ENCODE measurements at regions not wholly inside any gene's neighbourhood (a gene's known extent, or its start where the extent isn't known, plus 50 kb on each side); places are given as distances from the start of the nearest gene placed in this dataset.

DNA sequence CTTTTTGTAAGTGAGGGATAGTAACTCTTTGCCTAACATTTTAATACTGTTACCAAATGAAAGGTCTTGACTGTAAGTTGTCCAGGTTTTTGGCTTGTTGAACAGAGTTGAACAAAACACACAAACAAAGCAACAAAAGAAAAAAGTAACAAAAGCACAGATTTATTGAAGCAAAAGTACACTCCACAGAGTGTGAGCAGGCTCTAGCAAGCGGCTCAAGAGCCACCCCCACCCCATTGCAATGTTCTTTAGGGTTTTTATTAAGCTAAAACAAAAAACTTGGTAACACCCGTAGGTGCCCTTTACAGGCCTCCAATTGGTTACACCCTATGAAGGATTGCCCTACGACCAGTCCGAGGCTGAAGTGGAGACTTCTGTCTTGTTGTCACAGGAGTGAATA lies 197.4 kb upstream of the MAP3K1 start:
- no peak for DNase-seq

DNA sequence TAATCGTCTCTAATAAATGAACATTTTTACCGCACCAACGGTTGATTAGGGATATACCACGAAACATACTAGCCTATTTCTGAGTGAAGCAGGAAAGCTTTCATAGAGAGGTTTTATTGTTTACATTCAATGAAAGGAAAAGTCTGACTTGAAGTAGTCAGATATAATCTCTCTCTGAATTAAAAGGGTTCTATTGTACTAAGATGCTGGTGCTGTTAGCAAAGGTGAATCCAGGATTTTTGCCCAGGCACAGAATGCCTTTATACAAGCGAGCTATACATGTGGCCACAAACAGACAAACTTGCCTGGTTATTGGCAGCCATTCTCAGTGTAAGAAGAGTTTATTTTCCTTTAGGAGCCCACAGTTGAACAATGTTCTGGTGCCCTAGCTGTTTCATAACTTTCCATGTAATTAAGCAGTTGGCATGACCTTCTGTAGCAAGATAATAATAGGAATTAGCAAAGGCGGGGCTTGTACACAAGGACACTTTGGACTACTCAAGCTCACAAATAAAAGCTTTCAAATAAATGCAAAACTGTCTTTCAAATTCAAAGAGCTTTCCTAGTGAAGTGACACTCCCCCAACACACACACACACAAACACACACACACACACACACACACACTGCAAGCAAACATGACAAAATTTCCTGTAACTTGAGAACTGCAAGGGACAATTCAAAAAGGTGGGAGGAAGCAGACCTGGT lies 198.7 kb upstream of the MAP3K1 start:
- no peak for DNase-seq

DNA sequence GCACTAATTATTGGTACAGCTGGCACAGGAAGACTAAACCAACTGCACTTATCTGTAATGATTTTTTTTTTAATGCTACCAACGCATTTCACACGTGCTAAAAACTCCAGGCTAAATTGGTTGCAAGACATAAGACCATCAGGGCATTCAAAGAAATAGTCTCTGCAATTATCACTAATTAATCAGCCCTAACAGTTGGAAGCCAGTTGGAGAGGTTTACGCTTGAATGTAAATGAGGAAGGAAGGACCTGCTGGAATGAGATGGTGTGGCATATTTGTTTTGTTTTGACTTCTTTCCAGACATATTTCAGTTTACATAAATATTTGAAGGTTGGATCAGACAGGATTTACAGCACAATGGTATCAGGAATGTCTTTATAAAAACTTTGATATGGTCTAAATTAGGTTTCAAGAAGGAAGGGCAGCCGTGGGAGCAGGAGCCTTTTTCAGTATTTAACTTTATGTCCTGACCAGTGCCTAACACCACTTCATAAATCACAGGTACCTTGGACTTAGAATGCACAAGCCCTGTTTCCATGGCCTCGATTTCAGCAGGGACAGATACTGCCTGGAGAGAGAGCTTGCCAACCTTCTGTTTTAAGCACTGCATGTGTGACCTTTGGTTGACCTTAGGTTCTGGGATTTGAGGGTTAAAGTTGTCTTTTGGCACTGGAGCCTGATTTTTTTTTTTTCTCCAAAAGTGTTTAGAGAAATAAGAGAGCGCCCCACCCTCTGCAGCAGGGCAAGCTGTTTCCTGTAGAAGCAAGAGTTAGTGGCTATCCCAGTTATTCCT lies 199.8 kb upstream of the MAP3K1 start:
- no peak for DNase-seq

DNA sequence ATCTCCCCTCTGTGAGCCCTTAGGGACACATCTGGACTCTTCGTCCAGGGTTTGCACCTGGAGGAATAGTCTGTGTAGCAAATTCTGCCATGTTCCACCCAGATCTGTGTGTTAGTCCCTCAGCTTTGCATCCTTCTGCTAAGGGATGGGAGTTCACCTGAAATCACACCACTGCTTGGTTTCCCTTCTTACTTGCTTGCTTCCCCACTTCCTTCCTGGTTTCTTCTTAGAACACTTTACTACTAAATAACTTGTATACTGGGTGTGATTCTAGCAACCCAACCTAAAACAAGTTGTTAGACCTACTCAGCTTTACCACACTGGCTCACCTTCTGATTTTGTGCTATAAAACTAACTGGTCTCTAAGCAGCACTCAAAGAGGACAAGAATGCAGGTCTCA lies 202.6 kb upstream of the MAP3K1 start:
- DNase-seq, result no peak

DNA sequence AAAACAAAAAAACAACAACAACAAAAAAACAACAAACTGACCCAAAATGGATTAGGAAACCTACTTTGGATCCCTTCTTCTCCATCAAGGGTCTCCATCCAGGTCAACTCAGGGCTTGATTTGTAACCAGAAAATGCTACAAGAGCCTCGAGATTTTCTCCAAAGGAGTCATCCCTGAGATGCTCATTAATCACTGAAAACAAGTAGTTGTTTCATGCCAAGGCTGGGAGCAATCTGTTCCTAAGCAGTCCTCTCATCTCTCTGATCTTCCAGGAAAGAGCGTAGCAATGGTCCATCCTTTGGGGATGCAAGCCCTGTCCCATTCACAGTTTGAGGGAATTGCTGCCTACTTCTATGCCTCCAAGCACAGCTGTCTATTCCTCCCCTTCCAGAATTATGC lies 203.0 kb upstream of the MAP3K1 start:
- no peak for DNase-seq

DNA sequence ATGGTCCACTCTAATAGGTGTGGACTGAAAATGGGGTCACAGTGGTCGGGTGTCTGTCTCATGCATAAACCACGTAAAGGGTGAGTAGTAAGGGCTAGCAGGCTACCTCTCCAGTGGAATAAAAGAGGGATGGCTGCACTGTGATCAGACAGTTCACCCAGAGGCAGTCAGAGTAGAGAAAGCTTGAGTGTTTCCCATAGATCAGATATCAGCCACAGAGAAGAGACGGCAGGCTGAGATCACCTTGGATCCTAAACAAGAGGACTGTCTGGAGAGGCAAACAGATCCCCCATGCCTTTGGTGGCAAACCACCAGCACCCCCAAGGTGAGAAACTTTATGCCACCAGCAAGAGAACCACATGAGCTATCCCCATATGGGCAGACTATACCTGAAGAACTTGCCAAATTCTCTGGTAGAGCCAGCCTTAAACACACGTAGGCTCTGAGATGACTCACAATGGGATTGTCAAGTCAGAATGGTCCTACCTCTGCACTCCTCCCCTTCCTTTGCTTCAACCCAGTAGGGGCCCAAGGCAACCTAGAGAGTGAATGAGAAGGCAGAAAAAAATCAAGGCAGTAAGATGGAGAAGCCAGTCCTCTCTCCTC lies 205.2 kb upstream of the MAP3K1 start:
- no peak for DNase-seq

DNA sequence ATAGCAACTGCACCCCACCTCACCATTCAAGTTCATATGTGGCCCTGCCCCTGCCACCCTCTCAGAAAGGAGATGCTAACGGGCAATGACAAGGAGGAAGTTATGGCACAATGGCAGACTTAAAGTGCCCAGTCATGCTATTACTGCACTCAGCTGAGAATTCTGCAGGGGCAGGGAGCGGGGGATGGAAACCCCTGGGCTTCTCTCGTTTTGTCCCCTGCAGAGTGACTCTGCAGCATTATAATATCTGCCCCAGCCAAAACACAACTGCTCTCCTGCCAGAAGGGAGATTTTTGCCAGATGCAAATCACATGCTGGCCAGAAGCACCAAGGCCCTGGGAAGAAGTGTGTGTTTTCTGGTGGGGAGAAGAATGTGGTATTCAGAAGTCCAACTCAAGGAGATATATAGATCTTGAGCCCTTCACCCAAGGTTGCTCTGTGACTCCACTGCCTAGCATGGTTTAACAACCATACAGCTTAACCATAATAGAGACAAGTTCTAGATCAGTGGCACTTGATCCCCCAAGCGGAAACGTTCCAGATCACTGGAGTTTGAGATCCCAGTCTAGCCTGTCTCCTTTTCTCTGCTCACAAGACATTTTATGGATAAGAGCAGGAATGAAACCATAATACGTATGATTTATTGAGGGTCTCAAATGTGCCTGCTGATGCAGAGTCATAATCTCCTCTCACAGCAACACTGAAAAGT lies 207.0 kb upstream of the MAP3K1 start:
- DNase-seq, result no peak

DNA sequence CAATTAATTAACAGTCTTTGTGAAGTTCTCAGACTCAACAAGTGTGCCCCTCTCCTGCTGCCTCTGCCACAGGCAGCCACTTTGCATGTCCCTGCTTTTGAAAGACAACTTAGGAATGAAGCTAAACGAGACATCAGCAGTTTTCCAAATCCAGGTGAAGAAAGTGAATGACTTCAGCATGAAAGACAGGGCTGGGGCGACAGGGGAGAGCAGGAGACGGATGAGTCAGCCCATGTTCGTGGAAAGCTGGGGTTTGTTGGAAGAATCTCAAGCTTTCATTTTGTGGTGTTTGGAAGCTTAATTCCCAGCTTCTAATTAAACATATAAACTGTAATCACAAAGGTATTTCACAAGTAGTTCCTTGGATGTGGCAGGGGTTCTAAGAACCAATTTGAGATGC lies 207.8 kb upstream of the MAP3K1 start:
- DNase-seq, result no peak

DNA sequence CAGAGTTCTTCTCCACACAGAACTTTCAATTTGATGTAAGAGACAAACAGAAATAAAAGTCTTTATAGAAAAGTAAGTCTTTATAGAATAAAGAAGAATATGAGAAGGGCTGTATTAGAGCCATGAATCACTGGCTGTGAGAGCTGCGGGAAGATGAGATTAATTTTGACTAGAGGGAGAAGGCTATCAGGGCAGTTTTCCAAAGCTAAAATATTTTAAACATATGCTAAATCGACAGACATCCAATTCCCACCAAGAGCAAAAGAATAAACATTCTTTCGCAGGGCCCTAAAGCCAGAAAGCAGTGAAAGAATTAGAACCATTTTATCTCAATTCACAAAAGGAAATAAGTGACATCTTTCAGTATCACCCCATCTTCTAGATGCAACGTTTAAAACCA lies 208.3 kb upstream of the MAP3K1 start:
- no peak for DNase-seq

DNA sequence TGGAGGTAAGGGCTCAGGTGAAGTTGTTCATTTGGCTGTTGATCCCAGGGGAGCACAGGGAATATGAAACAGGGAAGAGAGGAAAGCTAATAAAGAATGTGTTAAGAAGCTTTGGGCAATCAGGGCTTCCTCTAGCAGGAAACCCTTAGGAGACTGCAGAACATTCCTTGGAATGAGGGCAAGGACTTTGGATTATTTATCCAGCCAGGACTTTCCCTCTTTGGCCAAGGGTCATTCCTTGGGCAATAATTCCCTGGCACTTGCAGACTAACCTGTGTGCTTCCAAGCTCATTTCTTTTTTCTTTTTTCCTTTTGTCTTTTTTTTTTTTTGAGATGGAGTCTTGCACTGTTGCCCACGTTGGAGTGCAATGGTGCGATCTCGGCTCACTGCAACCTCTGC lies 209.2 kb upstream of the MAP3K1 start:
- DNase-seq, result no peak

DNA sequence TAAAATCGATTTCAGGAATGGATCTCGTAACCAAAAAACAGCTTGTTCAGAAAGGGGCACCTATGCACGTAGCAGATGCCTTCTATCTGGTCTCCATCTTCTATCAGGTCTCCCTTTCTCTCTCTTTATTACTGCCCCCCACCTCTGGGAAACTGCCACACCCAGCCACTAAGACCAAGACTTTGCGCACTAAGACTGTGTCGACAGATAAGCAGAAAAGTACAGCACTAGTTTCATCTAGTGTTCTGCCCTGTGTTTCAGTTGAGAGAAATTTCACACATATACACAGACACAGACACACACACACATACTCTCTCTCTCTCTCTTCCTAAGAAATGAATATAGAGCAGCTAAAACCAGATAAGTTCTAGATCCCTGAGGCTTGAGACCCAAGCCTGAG lies 210.1 kb upstream of the MAP3K1 start:
- DNase-seq, result no peak

DNA sequence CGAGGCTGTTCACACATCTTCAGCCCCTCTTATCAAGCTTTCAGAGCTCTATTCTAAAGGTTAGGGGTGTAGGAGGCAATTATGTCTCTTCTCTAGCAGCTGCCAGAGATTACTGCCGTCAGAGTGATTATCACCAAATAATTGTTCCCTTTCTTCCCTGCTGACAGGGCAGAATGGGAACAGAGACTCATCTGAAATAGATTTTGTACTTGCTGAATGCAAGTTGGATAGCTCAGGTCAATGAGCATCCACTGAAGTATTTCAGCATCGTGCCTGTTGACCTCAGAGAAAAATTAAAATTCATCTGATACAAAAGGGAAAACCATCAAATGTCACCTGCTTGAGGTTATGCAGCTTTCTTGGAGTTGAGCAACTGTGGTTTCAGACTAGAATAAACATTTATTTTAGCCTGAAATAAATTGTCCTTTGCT lies 213.7 kb upstream of the MAP3K1 start:
- DNase-seq, result no peak

DNA sequence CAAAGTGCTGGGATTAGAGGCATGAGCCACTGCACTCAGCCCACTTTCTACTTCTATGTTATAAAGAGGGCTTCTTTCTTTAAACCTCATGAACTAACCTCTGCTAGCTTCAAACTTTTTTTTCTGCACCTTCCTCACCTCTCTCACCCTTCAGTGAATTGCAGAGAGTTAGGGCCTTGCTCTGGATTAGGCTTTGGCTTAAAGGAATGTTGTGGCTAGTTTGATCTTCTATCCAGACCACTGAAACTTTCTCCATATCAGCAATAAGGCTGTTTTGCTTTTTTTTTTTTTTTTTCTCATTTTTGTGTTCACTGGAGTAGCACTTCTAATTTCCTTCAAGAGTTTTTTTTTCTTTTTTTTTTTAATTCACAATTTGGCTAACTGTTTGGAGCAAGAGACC lies 216.4 kb upstream of the MAP3K1 start:
- no peak for DNase-seq

DNA sequence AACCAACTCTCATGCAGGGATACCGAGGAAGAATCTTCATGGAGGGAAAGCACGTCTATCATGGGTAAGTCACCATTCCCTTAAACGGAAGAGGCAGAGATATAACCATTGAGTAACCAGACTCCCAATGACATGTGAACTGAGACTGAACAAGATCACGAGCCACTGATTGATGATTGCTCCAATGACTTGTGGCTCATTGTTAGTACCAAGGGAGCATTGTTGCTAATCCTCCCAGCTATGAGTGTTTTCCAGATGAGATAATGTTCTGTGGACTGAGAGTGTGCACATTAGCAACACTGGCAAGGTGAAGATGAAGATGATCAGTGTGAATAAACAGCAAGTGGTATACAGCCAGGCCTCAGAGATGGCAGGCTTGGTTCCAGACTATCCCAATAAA lies 219.2 kb upstream of the MAP3K1 start:
- DNase-seq, result no peak

DNA sequence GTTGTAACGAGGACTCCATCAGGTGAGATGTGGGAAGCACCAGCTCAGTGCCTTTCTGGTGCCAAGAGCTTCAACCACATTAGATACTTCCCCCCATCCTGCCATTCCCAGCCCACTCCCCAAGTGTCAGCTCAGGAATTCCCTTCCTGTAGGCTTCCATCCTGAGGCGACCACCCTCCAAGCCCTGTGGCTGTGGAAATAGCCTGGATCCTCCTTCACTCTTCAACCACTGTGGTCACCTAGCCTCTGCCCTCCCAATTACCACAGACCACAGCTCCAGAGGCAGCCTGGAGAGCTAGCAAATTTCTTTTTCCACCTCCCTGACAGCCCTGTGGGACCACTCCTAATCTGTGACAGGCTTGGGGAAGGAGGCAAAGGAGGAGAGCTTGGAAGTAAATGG lies 219.8 kb upstream of the MAP3K1 start:
- no peak for DNase-seq

DNA sequence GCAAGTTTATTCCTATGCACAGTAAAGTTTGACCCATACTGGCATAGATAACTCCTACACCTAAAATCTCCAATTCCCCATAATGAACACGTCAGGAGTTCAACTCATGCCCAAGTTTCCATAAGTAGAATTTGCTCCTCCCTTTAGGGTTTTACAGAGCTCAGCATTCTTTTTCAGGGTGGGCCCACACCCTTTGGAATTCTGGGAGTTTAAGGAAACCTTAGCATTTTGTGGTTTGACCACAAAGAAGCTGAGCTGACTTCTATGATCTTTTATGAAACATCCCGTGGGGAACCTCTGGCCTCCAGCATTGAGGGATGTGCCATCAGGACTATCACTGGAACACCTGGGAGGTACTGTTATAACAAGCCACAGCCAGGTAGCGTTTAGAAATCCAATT lies 220.6 kb upstream of the MAP3K1 start:
- DNase-seq, result no peak

DNA sequence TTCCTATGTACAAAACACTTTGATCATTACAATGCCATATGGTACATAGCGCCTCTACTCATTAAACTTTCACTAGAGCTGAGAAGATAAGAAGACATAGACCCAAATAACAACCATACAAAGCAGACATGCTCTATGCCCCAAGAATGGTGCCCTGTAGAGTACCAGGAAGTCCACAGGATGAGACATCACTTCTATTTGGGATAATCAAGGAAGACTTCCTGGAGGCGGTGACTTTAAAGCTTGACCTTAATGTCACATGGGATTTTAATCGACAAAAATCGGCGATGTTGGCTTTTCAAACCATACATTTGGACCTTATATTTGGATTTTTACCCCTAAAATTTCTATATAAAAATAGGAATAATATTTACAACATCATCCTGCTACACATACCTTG lies 224.3 kb upstream of the MAP3K1 start:
- DNase-seq, result no peak

DNA sequence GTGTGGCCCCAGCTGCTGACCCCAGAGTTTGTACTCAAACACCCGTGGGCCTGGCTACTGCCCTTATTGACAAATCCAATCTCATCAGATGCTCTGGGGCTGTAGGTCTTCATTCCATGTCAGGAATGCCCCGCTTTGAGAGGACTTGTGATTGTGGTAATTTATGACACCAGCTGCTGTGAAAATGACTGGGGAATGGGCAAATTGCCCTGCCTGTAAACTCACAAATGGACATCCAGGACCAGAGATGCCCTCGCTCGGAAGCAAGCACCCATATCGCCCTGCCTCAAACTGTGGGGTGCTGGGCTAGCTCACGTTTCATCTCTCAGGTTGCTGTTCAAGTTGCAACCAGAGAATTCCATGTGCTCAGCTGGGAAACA lies 225.9 kb upstream of the MAP3K1 start:
- DNase-seq, result no peak

DNA sequence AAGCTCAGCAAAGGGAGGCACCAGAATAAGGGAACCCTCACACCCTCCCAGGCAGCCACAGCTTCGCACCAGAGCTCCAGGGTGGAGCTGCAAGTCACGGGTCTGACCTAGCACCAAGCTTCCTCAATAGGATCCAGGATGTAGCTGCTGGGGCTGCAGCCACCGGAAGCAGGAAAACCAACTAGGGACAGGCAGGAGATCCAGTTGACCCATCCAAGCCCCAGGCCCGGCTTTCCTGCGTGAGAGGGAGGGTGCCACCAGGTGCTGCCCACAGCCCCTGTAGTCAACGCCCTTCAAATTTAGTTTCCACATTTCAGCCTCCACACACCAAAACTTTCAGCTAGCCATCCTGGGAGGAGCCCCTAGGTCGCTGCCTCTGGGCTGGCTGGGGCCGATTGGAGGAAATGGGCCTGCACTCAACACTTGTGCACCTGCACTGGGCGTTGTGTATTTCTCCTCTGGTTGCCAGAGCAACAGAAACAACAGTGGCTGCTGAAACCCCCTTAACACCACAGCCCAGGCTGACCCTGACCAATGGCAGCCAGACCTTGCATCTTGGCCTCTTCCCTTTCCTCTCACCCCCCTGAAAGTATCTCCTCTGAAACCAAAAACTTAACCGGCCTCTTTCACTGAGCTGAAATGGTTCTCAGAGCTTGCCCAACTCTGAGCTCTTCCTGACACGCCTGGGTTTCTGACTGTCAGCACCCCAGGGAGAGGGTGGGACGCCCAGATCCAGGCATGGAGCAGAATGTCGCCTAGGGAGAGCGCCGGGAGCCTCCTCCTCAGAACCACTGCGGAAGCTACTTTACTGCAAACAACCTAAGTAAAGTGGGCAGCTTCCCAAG lies 226.5 kb upstream of the MAP3K1 start:
- DNase-seq, result no peak

DNA sequence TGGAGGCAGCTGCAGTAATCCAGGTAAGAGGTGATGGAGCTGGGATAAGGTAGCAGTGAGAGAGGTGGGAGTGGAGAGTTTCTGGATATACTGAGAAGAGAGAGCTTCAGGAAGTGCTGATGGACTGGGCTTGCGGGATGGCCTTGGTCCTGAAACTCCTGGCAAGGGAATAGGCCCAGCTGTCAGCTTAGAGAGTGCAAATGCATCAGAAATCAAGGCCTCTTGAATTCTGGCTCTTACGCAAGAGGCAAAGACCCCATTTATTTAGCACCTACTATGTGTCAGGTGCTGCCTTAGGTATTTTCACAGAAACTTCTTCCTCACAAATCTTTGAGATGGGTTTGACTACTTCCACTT lies 227.2 kb upstream of the MAP3K1 start:
- no peak for DNase-seq

DNA sequence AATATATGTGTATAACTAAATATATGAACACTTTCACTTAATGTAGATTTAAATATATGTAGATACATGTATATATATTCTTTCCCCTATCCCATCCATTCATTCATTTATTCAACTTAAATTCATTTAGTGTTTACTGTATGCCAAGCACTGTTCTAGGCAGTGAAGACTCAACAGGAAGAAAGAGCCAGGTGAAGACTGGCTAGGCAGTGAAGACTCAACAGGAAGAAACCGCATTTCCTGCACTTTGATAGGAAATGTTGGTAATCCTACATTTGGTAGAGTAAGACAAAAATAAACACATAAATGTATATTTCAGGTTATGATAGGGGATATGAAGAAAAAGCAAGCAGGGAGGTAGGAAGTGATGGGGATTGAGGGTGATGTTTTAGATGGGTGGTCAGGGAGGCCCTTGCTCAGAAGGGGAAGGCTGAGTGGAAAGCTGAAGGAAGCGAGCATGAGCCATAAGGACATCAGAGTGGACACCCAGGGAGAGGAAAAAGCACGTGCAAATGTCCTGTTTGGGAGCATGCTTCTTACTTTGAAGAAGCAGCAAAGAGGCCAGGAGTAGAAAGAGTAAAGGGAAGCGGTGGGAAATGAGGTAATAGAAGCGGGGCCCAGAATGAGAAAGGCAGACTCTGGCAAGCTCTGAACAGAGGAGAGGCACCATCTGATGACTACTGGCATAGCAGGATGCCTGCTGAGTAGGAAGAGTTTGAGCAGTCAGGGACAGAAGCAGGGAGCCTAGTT lies 227.8 kb upstream of the MAP3K1 start:
- DNase-seq, result no peak

Measured in NCI-H187 (cell line).